Esophagus muscularis mucosa (tissue), 4 donors: ENCODE measurements at regions not wholly inside any gene's neighbourhood (a gene's known extent, or its start where the extent isn't known, plus 50 kb on each side); places are given as distances from the start of the nearest gene placed in this dataset.

Source experiments
- CTCF ChIP-seq, 3 experiments: fragments of 200-600 bp in 2 of 3; fragments of 450-650 bp in 1 of 3; sonication (generic) in 2 of 3; IDR thresholded peaks; one replicate each; pipeline ENCODE4 v1.5.1; 2017 to 2019; ENCODE audit warnings: antibody characterized with exemption in 3 of 3, mild to moderate bottlenecking in 2 of 3, moderate library complexity in 1 of 3
- EP300 ChIP-seq: sonication (generic); formaldehyde crosslinking; IDR thresholded peaks from one replicate; pipeline ENCODE4 v1.6.1; 2017; ENCODE audit warnings: antibody characterized with exemption
- POLR2A ChIP-seq: fragments of 450-650 bp; IDR thresholded peaks from one replicate; pipeline ENCODE4 v1.6.1; 2017; ENCODE audit warnings: antibody characterized with exemption, moderate library complexity, mild to moderate bottlenecking, low read depth
- POLR2AphosphoS5 ChIP-seq, 2 donors: sonication (generic); formaldehyde crosslinking; IDR thresholded peaks; one replicate each; pipeline ENCODE4 v1.6.1; 2017; ENCODE audit warnings: antibody characterized with exemption in 2 of 2

DNA sequence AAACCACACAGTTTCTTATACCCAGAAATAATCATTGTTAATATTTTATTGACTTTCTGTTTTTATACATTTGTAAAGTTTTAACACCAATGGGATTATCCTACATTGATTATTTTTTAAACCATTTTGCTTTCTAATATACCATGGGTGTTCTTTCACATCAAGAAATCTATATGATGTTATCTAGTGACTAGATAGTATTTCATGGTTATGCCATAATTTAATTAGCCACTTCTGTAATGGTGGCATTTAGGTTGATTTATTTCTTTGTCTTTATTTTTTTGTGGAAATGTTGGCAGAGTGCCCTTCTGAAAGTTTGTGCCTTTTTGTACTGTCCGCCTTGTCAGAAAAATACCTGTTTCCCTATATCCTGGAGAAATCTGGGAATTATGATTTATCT lies 193.3 kb downstream of the CEP135 start:
- TF ChIP-seq CTCF (IDR thresholded peaks at IDR 0.05) = no peak
- no peak for TF ChIP-seq POLR2A
- no peak for TF ChIP-seq POLR2AphosphoS5 (IDR thresholded peaks at IDR 0.05)
- no peak for TF ChIP-seq EP300
